ENCODE measurements at regions not wholly inside any gene's neighbourhood (a gene's known extent, or its start where the extent isn't known, plus 50 kb on each side); places are given as distances from the start of the nearest gene placed in this dataset.

DNA sequence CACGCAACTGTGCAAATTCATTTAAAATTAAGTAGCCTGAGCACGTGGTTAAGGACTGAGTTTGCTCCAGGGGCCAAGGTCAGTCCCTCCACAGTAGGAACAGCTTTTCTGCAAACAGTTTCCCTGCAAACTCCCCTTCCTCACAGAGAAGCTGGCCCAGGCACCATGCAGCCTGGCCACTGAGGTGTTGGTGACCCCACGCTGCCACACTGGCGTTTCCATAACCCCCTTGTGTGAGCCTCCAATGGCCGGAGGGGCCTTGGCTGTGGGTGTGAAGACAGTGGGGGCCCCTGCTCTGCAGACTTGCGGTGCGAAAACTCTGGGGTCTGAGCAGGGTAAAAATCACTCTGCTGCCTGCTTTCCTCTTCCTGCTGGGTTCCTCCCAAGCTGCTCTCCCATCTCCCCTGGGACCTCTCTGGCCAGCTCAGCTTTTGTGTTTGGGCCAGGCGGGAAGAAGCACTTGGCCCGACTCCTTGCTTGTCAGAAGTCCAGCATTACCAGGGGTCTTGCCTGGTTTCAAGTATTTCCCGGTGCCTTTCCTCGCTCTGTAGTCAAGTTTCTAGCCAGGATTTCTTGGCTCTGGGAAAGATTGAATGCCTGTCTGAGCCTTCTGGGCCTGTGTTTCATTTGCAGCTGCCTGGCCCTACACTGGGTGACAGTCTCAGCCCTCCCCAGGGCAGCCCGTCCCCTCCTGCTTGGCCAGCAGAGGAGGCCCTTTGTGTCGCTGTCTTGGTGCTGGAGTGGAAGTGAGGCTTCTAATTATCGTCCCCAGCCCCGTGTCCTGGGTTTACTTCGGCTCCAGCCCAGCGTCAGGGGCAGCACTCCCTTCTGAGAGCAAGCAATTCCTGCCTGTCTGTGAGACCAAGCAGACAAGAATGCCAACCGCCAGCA is 131.4 kb upstream of the SLC1A4 start:
- peak overlapping the region; percentile 83 for H3K4ac ChIP-seq (ENCODE audit: low read depth, low read length)
- peaks cover 25% of the 10 kb centered on the region for H3K4me1 ChIP-seq (ENCODE audit: control insufficient read depth, insufficient read depth, low read length)
- DNase-seq, result peak; percentile 60
- dilution Hi-C loops (cut with HindIII; ENCODE audit: low sequenced_read_pairs, unreplicated experiment) (no loop called here), intact Hi-C loops (cut with micrococcal nuclease) (loop anchor here (2.0 to 5.0 kb wide), 2 partner anchors 51 to 91 kb away; no protein-coding TSS in a partner anchor), in situ Hi-C loops (cut with MboI; ENCODE audit: low sequenced_read_pairs) (no loop called here)
- peak overlapping the region; percentile 34 to 57; a peak in 3 of 4 replicates for H4K8ac ChIP-seq (ENCODE audit: low read depth in 2 of 2, low read length in 2 of 2)
- H3K79me1 ChIP-seq (ENCODE audit: low read depth in 1 of 2, low read length in 2 of 2), result no peaks in the 10 kb centered on the region
- peak overlapping the region; percentile 13 for H3K9ac ChIP-seq (ENCODE audit: low read depth, low read length)
- TF ChIP-seq FOS (IDR thresholded peaks at IDR 0.05; ENCODE audit: low read depth, low read length) (no peak), RCOR1 (IDR thresholded peaks at IDR 0.05; ENCODE audit: insufficient replicate concordance, low read length) (no peak), SMC3 (IDR thresholded peaks at IDR 0.05; ENCODE audit: low read depth, low read length) (no peak), RAD21 (IDR thresholded peaks at IDR 0.05; ENCODE audit: low read length) (no peak), NFE2L2 (IDR thresholded peaks at IDR 0.05; ENCODE audit: low read depth, low read length) (no peak), MXI1 (IDR thresholded peaks at IDR 0.05; ENCODE audit: borderline replicate concordance, low read depth, low read length) (no peak), MAZ (IDR thresholded peaks at IDR 0.05; ENCODE audit: borderline replicate concordance, low read depth, low read length) (no peak), POLR2A (IDR thresholded peaks at IDR 0.05; ENCODE audit: low read depth, low read length) (no peak), MAFK (IDR thresholded peaks at IDR 0.05; ENCODE audit: low read depth, low read length) (no peak), CEBPB (IDR thresholded peaks at IDR 0.05; ENCODE audit: low read depth, low read length) (no peak)
- TF ChIP-seq, protein P1, sequence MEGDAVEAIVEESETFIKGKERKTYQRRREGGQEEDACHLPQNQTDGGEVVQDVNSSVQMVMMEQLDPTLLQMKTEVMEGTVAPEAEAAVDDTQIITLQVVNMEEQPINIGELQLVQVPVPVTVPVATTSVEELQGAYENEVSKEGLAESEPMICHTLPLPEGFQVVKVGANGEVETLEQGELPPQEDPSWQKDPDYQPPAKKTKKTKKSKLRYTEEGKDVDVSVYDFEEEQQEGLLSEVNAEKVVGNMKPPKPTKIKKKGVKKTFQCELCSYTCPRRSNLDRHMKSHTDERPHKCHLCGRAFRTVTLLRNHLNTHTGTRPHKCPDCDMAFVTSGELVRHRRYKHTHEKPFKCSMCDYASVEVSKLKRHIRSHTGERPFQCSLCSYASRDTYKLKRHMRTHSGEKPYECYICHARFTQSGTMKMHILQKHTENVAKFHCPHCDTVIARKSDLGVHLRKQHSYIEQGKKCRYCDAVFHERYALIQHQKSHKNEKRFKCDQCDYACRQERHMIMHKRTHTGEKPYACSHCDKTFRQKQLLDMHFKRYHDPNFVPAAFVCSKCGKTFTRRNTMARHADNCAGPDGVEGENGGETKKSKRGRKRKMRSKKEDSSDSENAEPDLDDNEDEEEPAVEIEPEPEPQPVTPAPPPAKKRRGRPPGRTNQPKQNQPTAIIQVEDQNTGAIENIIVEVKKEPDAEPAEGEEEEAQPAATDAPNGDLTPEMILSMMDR (conservative IDR thresholded peaks at IDR 0.05; ENCODE audit: low read depth, low read length), result no peak
- TF ChIP-seq, protein P2, sequence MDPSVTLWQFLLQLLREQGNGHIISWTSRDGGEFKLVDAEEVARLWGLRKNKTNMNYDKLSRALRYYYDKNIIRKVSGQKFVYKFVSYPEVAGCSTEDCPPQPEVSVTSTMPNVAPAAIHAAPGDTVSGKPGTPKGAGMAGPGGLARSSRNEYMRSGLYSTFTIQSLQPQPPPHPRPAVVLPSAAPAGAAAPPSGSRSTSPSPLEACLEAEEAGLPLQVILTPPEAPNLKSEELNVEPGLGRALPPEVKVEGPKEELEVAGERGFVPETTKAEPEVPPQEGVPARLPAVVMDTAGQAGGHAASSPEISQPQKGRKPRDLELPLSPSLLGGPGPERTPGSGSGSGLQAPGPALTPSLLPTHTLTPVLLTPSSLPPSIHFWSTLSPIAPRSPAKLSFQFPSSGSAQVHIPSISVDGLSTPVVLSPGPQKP (IDR thresholded peaks at IDR 0.05; ENCODE audit: borderline replicate concordance, low read depth, low read length), result no peak
- TF ChIP-seq, protein P3, sequence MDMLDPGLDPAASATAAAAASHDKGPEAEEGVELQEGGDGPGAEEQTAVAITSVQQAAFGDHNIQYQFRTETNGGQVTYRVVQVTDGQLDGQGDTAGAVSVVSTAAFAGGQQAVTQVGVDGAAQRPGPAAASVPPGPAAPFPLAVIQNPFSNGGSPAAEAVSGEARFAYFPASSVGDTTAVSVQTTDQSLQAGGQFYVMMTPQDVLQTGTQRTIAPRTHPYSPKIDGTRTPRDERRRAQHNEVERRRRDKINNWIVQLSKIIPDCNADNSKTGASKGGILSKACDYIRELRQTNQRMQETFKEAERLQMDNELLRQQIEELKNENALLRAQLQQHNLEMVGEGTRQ (IDR thresholded peaks at IDR 0.05; ENCODE audit: low read depth, low read length), result no peak
- ChIA-PET POLR2A (ENCODE audit: unreplicated experiment) (no interaction called here), CTCF (interaction anchor here (1.2 kb wide), 1 partner anchor 213 kb away, joined by 3 read pairs; no protein-coding TSS in a partner anchor)
- peak overlapping the region; percentile 24; the same call in 1 of the 2 replicates for H3K27ac ChIP-seq (ENCODE audit: insufficient read depth, low read length)
- 28% methylated on average over 5 of the region's 18 CpGs; no CpG with 5 or more reads in 1 of the 2 experiments for WGBS, 2 experiments (ENCODE audit: extremely low coverage in 2 of 2, insufficient read length in 1 of 2)
- H3K23ac ChIP-seq (ENCODE audit: low read depth, low read length), result peak overlapping the region; percentile 63; the same call in 1 of the 2 replicates
- no peaks in the 10 kb centered on the region; the same call in 1 of the 2 replicates for H3K27me3 ChIP-seq (ENCODE audit: control insufficient read depth, insufficient read depth, low read length)
- H4K5ac ChIP-seq (ENCODE audit: low read depth, low read length), result peak overlapping the region; percentile 47
- peaks cover 6% of the 10 kb centered on the region; the same call in 1 of the 2 replicates for H3K9me3 ChIP-seq (ENCODE audit: control insufficient read depth, insufficient read depth, low read length)
- peak overlapping the region; percentile 87 for H2AFZ ChIP-seq (replicated peaks; ENCODE audit: low read length, poor library complexity)
- peak overlapping the region; percentile 72 for H2BK120ac ChIP-seq (ENCODE audit: low read depth, low read length)
- peak overlapping the region; percentile 12 for H2AK9ac ChIP-seq (replicated peaks; ENCODE audit: low read depth, low read length, poor library complexity)
- ATAC-seq (ENCODE audit: low read depth), result 0 out of 2 replicates have a peak, but pooled peaks have one; percentile 1
- no peak overlapping the region; the same call in 1 of the 2 replicates for H3K56ac ChIP-seq (ENCODE audit: extremely low read depth, insufficient read depth, low read length)
- peaks cover 8% of the 10 kb centered on the region for H3K9me1 ChIP-seq (ENCODE audit: insufficient read depth, low read length)
- peak overlapping the region; percentile 68; the same call in 1 of the 2 replicates for H2AK5ac ChIP-seq (ENCODE audit: low read depth, low read length)
- H4K20me1 ChIP-seq (ENCODE audit: insufficient read depth, low read length), result no peaks in the 10 kb centered on the region
- H3K18ac ChIP-seq (ENCODE audit: low read depth, low read length), result peak overlapping the region; percentile 43; the same call in 1 of the 2 replicates
- H2BK5ac ChIP-seq (ENCODE audit: low read depth, low read length, poor library complexity, severe bottlenecking), result peak overlapping the region; percentile 15
- H3K36me3 ChIP-seq (ENCODE audit: control insufficient read depth, insufficient read depth, low read length), result no peaks in the 10 kb centered on the region
- H4K91ac ChIP-seq (ENCODE audit: insufficient read depth, low read depth, low read length), result peak overlapping the region; percentile 65
- no peak overlapping the region for H3K4me2 ChIP-seq (ENCODE audit: low read depth, low read length)
- BruUV-seq (replicated peaks), result no TSS peak
- peak overlapping the region; percentile 67; the same call in 2 of the 3 replicates for H2BK15ac ChIP-seq (ENCODE audit: low read depth, low read length)
- no peak overlapping the region for H3K4me3 ChIP-seq (ENCODE audit: insufficient read depth, low read depth, low read length)
- H2BK20ac ChIP-seq (ENCODE audit: low read depth, low read length), result peak overlapping the region; percentile 2
- H3K14ac ChIP-seq (replicated peaks; ENCODE audit: low read depth, low read length), result peak overlapping the region; percentile 87

All from IMR-90 (cell line).